HEK293 (cell line): ENCODE measurements at regions not wholly inside any gene's neighbourhood (a gene's known extent, or its start where the extent isn't known, plus 50 kb on each side); places are given as distances from the start of the nearest gene placed in this dataset.
"Not testable (repeated sequence)": the region's sequence is repeated elsewhere in the genome, so short reads cannot be mapped to it uniquely, and the experiment has no call there.

ENCODE experiments used
- CTCF ChIA-PET: fragments of 350-600 bp; formaldehyde crosslinking; extraction: SDS; loops from one replicate; lab custom pipeline; 2021; ENCODE audit warnings: antibody characterized with exemption; lab: Yijun Ruan, JAX
- POLR2A ChIA-PET: fragments of 300-600 bp; formaldehyde crosslinking; extraction: SDS; loops from one replicate; lab custom pipeline; 2020; ENCODE audit warnings: antibody characterized with exemption, inconsistent platforms; lab: Yijun Ruan, JAX
- H3K27ac ChIP-seq: fragments of 200-500 bp; sonication (Bioruptor generic); 2 replicates; pipeline ENCODE4 v1.5.1; 2014; ENCODE audit warnings: low read depth, low read length, control low read depth, inconsistent platforms; ENCODE audit errors: extremely low read depth
- H3K36me3 ChIP-seq, 2 experiments: fragments of 200-500 bp in 1 of 2; sonication (Bioruptor generic) in 1 of 2; 1 replicate in 1 of 2; 2 replicates in 1 of 2; pipeline ENCODE4 v1.5.1; 2014 to 2017; ENCODE audit warnings: inconsistent platforms in 2 of 2, low read length in 2 of 2; ENCODE audit not compliant: control insufficient read depth in 2 of 2, insufficient read depth in 1 of 2
- H3K4me1 ChIP-seq: fragments of 200-500 bp; sonication (Bioruptor generic); 2 replicates; pipeline ENCODE4 v1.5.1; 2014; ENCODE audit warnings: mild to moderate bottlenecking, low read length, inconsistent platforms; ENCODE audit not compliant: control insufficient read depth, insufficient read depth
- H3K4me3 ChIP-seq: 2 replicates; pipeline ENCODE4 v1.5.1; 2011; ENCODE audit warnings: low read depth, mild to moderate bottlenecking, control low read depth, low read length, moderate library complexity
- H3K9me3 ChIP-seq: fragments of 200-500 bp; sonication (Bioruptor generic); 2 replicates; pipeline ENCODE4 v1.5.1; 2014; ENCODE audit warnings: low read depth, low read length, inconsistent platforms; ENCODE audit not compliant: control insufficient read depth, insufficient read depth
- BCL6B ChIP-seq: fragments of 450-650 bp; formaldehyde crosslinking; IDR thresholded peaks from 2 replicates; pipeline ENCODE4 v1.5.1; 2017; ENCODE audit warnings: missing biosample characterization, missing genetic modification characterization
- EGR2 ChIP-seq: fragments of 450-650 bp; formaldehyde crosslinking; IDR thresholded peaks from 2 replicates; pipeline ENCODE4 v1.5.1; 2016; ENCODE audit warnings: low read depth, missing biosample characterization, missing genetic modification characterization
- ELK4 ChIP-seq: IDR thresholded peaks from 2 replicates; pipeline ENCODE4 v1.6.1; 2011; ENCODE audit warnings: mild to moderate bottlenecking, low read depth, low read length, borderline replicate concordance
- KLF16 ChIP-seq: fragments of 450-650 bp; formaldehyde crosslinking; IDR thresholded peaks from 2 replicates; pipeline ENCODE4 v1.5.1; 2017; ENCODE audit warnings: missing biosample characterization, missing genetic modification characterization
- YY1 ChIP-seq: fragments of 450-650 bp; formaldehyde crosslinking; IDR thresholded peaks from 2 replicates; pipeline ENCODE4 v1.5.1; 2018; ENCODE audit warnings: missing biosample characterization, missing genetic modification characterization
- ZFHX2 ChIP-seq: fragments of 450-650 bp; formaldehyde crosslinking; conservative IDR thresholded peaks from 2 replicates; pipeline ENCODE4 v1.5.1; 2016; ENCODE audit warnings: missing biosample characterization, missing genetic modification characterization
- ZNF274 ChIP-seq, 2 experiments: fragments of 200-500 bp in 1 of 2; fragments of 450-650 bp in 1 of 2; sonication (Bioruptor generic) in 1 of 2; formaldehyde crosslinking in 1 of 2; IDR thresholded peaks; 2 replicates each; pipeline versions ENCODE4 v1.5.1 to v1.6.1; 2014 to 2016; ENCODE audit warnings: borderline replicate concordance in 1 of 2, inconsistent platforms in 1 of 2, low read length in 1 of 2, missing biosample characterization in 1 of 2, missing genetic modification characterization in 1 of 2
- ZNF366 ChIP-seq: fragments of 450-650 bp; formaldehyde crosslinking; conservative IDR thresholded peaks from 2 replicates; pipeline ENCODE4 v1.5.1; 2016; ENCODE audit warnings: missing biosample characterization, missing genetic modification characterization
- ZNF473 ChIP-seq: fragments of 450-650 bp; formaldehyde crosslinking; IDR thresholded peaks from 2 replicates; pipeline ENCODE4 v1.5.1; 2017; ENCODE audit warnings: missing biosample characterization, missing genetic modification characterization
- ZNF600 ChIP-seq: fragments of 450-650 bp; formaldehyde crosslinking; IDR thresholded peaks from 2 replicates; pipeline ENCODE4 v1.5.1; 2016; ENCODE audit warnings: missing biosample characterization, missing genetic modification characterization
- ZNF664 ChIP-seq: fragments of 450-650 bp; formaldehyde crosslinking; IDR thresholded peaks from 2 replicates; pipeline ENCODE4 v1.5.1; 2016; ENCODE audit warnings: missing biosample characterization, missing genetic modification characterization
- ZNF747 ChIP-seq: fragments of 450-650 bp; formaldehyde crosslinking; IDR thresholded peaks from 2 replicates; pipeline ENCODE4 v1.5.1; 2016; ENCODE audit warnings: missing biosample characterization, missing genetic modification characterization
- ZNF768 ChIP-seq: fragments of 450-650 bp; formaldehyde crosslinking; IDR thresholded peaks from 2 replicates; pipeline ENCODE4 v1.5.1; 2018; ENCODE audit warnings: missing biosample characterization, mild to moderate bottlenecking, missing genetic modification characterization
- ZNF837 ChIP-seq: fragments of 450-650 bp; formaldehyde crosslinking; IDR thresholded peaks from 2 replicates; pipeline ENCODE4 v1.5.1; 2016; ENCODE audit warnings: missing biosample characterization, missing genetic modification characterization
- ZSCAN16 ChIP-seq: fragments of 450-650 bp; formaldehyde crosslinking; IDR thresholded peaks from 2 replicates; pipeline ENCODE4 v1.5.1; 2016; ENCODE audit warnings: missing biosample characterization, missing genetic modification characterization
- ZXDB ChIP-seq: fragments of 450-650 bp; formaldehyde crosslinking; IDR thresholded peaks from 2 replicates; pipeline ENCODE4 v1.5.1; 2016; ENCODE audit warnings: missing biosample characterization, missing genetic modification characterization
- TF ChIP-seq, protein P1 (sequence below): fragments of 450-650 bp; formaldehyde crosslinking; IDR thresholded peaks from 2 replicates; pipeline ENCODE4 v1.5.1; 2016; ENCODE audit warnings: missing biosample characterization, missing genetic modification characterization

DNA sequence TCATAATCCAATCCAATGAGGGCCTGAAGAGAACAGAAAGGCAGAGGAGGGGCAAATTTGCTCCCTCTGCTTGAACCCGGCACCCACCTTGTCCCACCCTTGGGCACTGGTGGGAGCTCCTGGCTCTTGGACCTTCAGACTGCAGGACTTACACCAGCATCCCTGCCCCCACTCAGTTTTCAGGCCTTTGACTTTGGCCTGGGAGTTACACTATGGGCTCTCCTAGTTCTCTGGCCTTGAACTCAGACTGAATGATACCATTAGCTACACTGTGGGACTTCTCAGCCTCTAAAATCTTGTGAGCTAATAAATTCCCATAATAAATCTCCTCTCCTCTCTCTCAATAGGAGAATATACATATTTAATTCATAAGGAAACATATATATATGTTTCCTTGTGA is 114.4 kb downstream of the AHR start:
- Histone ChIP-seq H3K4me1 (peaks cover 4% of the 10 kb centered on the region), H3K27ac (no peak overlapping the region), H3K4me3 (no peak overlapping the region), H3K36me3 (no peaks in the 10 kb centered on the region), H3K9me3 (no peaks in the 10 kb centered on the region)
- POLR2A ChIA-PET = no interaction called here
- no peak for TF ChIP-seq ZXDB (tag by site-specific recombination)
- TF ChIP-seq ZNF274 (IDR thresholded peaks at IDR 0.05; ENCODE audit: low read length) = no peak
- no peak for TF ChIP-seq ZNF274 (tag by site-specific recombination; IDR thresholded peaks at IDR 0.05; ENCODE audit: borderline replicate concordance)
- no peak for TF ChIP-seq ZNF600
- TF ChIP-seq ZNF747 = no peak
- TF ChIP-seq YY1 (tag by site-specific recombination) = no peak
- TF ChIP-seq ZSCAN16 (tag by site-specific recombination) = no peak
- no peak for TF ChIP-seq ZNF664 (tag by site-specific recombination)
- no peak for TF ChIP-seq BCL6B
- TF ChIP-seq ZNF837 = no peak
- TF ChIP-seq ZNF473 (tag by site-specific recombination) = no peak
- no peak for TF ChIP-seq ZNF768 (tag by site-specific recombination)
- TF ChIP-seq ELK4 = no peak
- TF ChIP-seq ZNF366 (tag by site-specific recombination) = no peak
- CTCF ChIA-PET = interaction anchor here (0.9 kb wide), 1 partner anchor 191 kb away, joined by 4 read pairs; no protein-coding TSS in a partner anchor

- TF ChIP-seq, protein P1, sequence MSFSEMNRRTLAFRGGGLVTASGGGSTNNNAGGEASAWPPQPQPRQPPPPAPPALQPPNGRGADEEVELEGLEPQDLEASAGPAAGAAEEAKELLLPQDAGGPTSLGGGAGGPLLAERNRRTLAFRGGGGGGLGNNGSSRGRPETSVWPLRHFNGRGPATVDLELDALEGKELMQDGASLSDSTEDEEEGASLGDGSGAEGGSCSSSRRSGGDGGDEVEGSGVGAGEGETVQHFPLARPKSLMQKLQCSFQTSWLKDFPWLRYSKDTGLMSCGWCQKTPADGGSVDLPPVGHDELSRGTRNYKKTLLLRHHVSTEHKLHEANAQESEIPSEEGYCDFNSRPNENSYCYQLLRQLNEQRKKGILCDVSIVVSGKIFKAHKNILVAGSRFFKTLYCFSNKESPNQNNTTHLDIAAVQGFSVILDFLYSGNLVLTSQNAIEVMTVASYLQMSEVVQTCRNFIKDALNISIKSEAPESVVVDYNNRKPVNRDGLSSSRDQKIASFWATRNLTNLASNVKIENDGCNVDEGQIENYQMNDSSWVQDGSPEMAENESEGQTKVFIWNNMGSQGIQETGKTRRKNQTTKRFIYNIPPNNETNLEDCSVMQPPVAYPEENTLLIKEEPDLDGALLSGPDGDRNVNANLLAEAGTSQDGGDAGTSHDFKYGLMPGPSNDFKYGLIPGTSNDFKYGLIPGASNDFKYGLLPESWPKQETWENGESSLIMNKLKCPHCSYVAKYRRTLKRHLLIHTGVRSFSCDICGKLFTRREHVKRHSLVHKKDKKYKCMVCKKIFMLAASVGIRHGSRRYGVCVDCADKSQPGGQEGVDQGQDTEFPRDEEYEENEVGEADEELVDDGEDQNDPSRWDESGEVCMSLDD (tag by site-specific recombination) = no peak
- TF ChIP-seq KLF16 (tag by site-specific recombination) = no peak
- TF ChIP-seq, all 188 proteins: peak for 0
- Histone ChIP-seq H3K4me1 (no peaks in the 10 kb centered on the region), H3K36me3 (no peaks in the 10 kb centered on the region), H3K9me3 (no peaks in the 10 kb centered on the region), H3K27ac (no peak overlapping the region), H3K4me3 (no peak overlapping the region)
- CTCF ChIA-PET = no interaction called here
- POLR2A ChIA-PET = no interaction called here
Observed at GRCh38 chr7:17415955-17416354, 117.5 kb downstream of the AHR start.

GRCh38 chr7:17420308-17421015 is 122.0 kb downstream of the AHR start:
- POLR2A ChIA-PET = not testable (repeated sequence)

More at GRCh38 chr7:17420308-17421015, 122.0 kb downstream of the AHR start:
- TF ChIP-seq ZFHX2 = peak; percentile 37
- peak; percentile 74 for TF ChIP-seq EGR2
- CTCF ChIA-PET = interaction anchor here (0.8 kb wide), 1 partner anchor 412 kb away, joined by 3 read pairs; no protein-coding TSS in a partner anchor
- not testable (repeated sequence) for H3K4me3 ChIP-seq, H3K36me3 ChIP-seq, H3K27ac ChIP-seq, H3K4me1 ChIP-seq, H3K9me3 ChIP-seq
